GM19397 (cell line): ENCODE measurements at regions not wholly inside any gene's neighbourhood (a gene's known extent, or its start where the extent isn't known, plus 50 kb on each side); places are given as distances from the start of the nearest gene placed in this dataset.
"Not testable (repeated sequence)": the region's sequence is repeated elsewhere in the genome, so short reads cannot be mapped to it uniquely, and the experiment has no call there.

Source experiments
- ATAC-seq: cut with Tn5 transposase; IDR thresholded peaks from one replicate; pipeline ENCODE4 v1.9.1; 2021; ENCODE audit warnings: mild to moderate bottlenecking, moderate library complexity; ENCODE audit not compliant: unreplicated experiment

DNA sequence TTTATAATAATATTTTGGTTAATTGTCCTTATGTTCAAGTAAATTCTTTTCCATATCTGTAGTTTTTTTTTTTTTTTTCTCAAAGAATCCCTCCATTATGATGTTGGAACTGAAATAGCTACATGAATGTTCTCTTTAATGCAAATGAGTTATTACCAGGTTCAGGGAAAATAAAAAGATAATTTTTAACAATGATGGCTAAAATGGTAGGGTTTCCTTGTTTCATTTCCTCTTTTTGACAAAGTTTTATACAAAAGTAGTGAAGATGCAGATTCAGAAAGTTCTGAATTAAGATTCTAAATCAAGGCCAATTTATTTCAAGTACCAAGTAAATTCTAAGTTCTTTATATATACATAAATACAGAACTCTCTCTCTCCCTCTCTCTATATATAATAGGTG lies 779.0 kb upstream of the INTU start:
- ATAC-seq = no peak

DNA sequence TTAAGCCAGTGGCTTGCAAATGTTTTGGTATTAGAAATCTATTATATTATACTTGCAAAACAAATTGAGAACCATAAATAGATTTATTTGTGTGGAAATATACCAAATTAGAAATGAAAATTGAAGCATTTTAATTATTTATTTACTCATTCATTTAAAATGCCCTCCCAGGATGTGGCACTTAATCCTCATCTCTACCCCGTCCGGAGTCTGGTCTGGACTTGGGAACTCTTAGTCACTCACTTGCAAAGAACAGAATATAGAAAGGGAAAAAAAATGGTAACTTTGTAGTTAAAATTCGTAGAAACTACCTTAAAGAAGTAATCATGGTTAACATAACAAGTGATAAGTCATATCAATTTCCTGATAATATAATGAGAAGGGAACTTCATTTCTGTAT lies 775.9 kb upstream of the INTU start:
- ATAC-seq = no peak

DNA sequence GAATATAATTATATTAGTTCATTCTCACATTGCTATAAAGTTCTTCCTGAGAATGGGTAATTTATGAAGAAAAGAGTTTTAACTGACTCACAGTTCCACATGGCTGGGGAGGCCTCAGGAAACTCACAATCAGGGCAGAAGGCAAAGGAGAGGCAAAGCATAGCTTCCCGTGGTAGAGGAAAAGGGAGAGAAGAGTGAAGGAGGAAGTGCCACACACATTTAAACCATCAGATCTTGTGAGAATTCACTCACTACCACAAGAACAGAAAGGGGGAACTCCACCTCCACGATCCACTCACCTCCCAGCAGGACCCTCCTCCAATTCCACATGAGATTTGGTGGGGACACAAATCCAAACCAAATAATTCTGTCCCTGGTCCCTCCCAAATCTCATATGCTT lies 773.4 kb upstream of the INTU start:
- ATAC-seq = no peak

DNA sequence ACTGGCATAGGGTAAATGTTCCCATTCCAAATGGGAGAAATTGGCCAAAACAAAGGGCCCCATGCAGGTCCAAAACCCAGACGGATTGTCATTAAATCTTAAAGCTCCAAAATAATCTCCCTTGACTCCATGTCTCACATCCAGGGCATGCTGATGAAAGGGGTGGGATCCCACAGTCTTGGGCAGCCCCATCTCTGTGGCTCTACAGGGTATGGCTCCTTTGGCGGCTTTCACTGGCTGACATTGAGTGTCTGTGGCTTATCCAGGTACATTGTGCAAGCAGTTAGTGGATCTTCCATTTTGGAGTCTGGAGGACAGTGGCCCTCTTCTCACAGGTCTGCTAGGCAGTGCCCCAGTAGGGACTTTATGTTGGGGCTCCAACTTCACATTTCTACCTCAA lies 772.9 kb upstream of the INTU start:
- no peak for ATAC-seq

DNA sequence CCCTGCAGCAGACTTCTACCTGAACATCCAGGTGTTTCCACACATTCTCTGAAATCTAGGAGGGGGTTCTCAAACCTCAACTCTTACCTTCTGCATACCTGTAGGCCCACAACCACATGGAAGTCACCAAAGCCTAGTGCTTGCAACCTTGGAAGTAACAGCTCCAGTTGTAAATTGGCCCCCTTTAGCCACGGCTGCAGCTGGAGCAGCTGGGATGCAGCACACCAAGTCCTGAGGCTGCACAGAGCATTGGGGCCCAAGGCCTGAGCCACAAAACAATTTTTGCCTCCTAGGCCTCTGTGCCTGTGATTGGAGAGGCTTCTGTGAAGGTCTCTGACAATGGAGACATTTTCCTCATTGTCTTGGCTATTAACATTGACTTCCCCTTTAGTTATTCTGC lies 772.4 kb upstream of the INTU start:
- ATAC-seq = no peak

DNA sequence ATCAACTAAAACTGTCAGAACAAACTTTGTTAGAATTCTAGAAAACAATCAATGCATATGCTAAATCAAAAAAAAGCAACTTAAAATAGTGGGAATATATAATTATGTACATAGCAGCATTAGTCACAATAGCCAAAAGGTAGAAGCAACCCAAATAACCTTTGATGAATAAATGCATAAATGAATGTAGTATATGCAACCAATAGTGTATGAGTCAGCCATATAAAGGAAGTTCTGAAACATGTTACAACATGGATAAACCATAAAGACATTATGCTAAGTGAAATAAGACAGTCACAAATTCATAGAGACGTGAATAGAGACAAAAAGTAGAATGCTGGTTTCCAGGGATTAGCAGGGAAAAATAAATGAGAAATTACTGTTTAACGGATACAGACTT lies 762.8 kb upstream of the INTU start:
- ATAC-seq = no peak

DNA sequence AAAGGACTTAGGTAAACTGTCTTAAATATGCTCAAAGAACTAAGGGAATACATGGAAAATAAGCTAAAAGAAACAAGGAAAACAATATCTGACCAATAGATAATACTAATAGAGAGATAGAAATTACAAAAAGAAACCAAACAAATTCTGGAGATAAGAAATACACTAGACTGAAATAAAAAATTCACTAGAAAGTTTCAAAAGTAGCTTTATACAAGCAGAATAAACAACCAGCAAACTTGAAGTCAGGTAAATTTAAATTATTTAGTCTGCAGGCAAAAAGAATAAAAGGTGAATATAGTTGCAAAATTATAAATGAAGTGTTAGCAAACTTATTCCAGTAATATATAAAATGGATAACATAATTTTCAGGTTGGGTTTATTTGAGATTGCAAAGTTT lies 760.9 kb upstream of the INTU start:
- no peak for ATAC-seq

DNA sequence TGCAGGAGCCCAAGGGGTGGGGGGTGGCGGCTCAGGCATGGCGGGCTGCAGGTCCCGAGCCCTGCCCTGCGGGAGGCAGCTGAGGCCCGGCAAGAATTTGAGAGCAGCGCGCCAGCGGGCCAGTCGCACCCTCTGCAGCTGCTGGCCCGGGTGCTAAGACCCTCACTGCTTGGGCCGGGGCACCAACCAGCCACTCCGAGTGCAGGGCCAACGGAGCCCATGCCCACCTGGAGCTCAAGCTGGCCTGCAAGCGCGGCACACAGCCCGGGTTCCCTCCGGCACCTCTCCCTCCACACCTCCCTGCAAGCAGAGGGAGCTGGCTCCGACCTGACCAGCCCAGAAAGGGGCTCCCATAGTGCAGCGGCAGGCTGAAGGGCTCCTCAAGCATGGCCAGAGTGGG lies 758.2 kb upstream of the INTU start:
- ATAC-seq = no peak

DNA sequence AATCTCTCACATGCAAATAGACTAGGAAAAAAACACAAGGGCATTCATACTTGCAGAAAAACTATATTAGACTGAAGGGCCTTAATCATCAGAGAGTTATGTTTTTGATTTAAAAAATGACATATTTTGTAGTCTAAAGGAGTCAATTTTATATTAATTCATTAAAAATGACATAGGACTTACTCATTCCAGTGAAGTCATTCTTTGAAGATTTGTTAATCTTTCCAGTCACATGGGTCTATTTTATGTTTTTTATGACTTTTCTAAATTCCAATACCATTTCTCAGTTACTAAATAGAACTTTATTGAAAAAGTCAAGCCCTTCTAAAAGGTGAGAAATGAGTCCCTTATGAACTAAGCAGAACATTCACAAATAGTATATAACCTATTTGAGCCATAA lies 743.8 kb upstream of the INTU start:
- no peak for ATAC-seq

DNA sequence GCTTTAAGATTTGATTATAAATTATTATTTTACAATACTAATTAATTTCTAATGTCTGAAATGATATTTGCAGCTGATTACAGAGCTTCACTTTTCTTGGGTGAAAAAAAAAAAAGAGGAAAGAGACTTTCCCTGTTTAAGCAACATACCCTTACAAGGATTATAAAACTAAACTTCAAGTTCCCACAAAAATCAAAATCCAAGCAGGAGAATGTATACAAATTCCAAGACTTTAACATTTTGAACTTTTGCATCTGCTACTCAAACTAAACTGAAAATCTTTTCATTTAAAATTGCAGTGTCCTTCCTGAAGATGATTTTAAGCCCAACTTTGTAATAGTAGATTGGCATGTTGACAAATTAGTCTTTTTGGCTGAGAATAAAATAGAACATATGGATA lies 742.4 kb upstream of the INTU start:
- ATAC-seq = no peak

DNA sequence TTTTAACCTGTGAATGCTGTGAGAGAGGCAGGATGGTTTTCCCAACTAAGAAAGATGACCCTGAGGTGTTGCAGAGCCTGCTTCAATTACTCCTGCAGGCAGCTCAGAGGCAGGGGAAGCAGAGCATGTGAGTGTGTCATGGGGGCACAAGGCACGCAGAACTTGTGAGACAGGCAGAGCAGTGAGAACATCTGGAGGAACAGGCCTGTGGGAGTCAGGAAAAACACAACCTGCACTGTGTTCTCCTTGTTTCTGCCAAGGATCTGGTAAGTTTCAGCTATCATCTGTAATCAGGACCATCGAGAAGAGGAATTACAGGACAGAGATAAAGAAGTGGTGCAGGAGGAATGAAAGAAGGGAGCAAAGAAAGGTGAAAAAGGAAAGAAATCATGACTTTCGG lies 741.8 kb upstream of the INTU start:
- no peak for ATAC-seq

DNA sequence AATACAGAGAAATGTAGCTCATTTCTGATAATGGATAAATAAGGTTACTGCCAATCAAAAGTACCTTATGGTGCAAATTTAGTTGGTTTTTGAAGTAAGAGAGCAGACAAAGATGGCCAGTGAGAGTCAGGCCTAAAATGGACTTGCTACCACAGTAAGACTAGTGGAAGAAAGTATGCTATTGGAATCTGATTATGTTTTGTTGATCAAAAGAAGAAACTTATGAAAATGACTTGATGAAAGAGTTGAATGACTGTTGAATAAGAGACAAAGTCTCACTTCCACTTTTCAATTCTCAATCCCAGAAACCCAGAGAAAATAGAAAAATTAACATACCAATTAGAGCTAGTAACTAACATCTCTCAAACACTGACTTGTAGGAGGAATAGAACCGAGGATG lies 737.8 kb upstream of the INTU start:
- no peak for ATAC-seq

DNA sequence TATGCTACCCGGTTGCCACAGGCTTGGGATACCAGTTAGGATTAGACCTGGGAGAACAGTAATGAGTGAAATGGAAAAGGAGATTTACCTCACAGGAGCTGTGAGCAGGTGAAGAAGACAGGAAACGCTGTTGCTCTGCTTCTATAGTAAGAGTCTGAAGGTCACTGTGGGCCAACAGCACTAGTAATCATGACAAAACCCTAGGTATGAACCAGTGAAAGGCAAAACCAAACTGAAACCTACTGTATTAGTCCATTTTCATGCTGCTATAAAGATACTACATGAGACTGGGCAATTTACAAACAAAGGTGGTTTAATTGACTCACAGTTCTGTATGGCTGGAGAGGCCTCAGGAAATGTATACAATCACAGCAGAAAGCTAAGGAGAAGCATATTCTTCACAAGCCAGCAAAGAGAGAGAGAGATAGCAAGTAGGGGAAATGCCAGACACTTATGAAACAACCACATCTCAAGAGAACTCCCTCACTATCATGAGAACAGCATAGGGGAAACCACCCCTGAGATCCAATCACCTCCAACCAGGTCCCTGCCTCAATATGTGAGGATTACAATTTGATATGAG lies 736.7 kb upstream of the INTU start:
- ATAC-seq = no peak

DNA sequence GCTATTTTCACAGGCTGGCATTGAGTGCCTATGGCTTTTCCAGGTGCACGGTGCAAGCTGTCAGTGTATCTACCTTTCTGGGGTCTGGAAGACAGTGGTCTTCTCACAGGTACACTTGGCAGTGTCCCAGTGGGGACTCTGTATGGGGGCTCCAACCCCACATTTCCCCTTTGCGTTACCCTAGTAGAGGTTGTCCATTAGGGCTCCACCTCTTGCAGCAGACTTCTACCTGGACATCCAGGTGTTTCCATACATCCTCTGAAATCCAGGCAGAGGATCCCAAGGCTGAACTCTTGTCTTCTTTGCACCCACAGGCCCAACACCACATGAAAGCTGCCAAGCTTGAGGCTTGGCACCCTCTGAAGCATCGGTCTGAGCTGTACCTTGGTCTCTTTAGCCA lies 735.7 kb upstream of the INTU start:
- no peak for ATAC-seq

DNA sequence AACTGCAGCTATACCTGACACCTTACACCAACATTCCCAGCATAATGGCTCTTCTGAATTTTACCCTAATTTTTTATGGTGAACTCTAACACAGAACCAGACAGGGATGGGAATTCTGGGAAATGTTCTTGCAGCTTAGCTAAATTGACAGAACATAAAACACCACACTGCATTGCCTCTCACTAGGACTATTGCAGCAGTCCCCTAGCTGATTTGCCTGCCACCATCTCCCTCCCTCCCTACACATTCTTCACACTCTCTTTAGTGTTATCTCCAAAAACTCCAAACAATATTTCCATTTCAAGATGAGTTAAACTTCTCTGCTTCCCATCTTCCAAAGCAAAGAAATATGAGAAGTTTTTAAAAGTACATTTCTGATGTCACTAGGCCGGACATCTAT lies 733.9 kb upstream of the INTU start:
- ATAC-seq = no peak

DNA sequence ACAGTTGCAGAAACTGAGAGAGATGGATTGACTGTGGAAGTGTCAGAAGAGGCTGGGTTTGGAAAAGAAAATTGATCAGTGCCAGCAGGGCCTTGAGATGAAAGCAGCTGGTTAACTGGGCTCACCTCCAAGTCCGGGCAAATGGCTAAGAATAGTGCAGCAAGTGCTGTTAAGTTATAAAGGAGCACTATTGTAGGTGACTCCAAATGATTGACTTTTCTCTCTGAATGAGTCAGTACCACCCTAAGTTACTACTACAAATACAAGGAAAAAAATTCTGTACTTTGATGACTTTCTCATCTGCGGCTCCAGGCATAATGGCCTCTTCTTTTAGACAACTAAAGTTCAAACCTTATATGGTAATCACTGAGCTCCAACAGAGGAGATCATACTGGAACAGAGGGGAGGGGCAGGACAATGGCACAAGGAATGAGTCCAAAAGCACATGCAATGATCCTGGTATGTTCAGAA lies 733.4 kb upstream of the INTU start:
- no peak for ATAC-seq

DNA sequence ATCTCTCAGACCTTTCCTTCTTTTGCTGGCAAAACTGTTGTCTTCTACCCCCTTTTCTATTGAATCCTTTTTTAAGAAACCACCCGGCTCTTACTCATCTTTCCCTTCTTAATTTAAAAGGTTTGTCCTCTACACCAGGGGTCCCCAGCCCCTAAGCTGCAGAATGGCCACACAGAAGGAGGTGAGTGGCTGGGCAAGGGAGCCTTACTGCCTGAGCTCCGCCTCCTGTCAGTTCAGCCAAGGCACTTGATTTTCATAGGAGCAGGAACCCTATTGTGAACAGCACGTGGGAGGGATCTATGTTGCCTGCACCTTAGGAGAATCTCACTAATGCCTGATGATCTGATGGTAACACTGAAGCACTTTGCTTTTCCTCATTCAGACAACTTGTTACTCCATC lies 726.3 kb upstream of the INTU start:
- no peak for ATAC-seq

DNA sequence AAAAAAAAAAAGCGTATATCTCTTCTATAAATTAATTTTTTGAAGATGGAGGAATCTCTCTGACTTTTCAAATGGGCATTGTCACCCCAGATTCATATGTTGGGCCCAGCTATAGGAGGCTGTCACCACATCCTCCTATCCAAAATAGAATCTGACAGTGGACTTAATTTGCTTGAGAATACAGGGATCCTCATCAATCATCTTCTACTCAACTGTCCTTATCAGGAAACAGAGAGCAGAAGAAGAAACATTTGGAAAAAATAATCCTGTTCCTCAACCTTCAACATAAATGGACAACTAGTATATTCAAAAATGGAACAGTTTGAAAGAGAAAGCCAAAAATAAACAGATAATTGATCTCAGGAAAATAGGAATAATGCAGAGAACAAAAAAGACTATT lies 725.4 kb upstream of the INTU start:
- ATAC-seq = no peak

DNA sequence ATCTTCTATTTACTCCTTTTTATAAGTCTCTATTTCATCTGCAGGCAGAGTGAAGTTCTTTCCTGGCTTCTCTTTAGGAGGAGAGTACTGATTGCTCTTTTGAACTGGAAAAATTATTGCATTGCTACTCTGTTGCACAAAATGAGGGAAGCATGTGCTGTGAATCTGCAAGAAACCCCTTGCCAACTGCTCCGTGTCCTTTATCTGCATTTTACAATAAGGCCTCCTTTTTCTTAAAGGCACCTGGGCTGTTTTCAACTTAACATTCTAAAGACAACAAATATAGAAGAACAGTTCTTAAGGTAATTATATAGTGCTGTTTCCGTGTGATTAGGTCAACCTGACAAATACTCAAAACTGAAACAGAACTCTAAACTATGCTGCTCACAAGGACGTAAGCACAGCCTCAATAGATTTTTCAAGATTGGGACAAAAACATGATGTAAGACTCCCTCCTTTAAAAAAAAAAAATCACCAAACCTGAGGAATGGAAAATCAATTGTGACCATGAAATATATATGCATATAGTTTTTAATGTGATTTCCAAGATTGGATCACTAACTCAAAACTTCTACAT lies 716.6 kb upstream of the INTU start:
- no peak for ATAC-seq

DNA sequence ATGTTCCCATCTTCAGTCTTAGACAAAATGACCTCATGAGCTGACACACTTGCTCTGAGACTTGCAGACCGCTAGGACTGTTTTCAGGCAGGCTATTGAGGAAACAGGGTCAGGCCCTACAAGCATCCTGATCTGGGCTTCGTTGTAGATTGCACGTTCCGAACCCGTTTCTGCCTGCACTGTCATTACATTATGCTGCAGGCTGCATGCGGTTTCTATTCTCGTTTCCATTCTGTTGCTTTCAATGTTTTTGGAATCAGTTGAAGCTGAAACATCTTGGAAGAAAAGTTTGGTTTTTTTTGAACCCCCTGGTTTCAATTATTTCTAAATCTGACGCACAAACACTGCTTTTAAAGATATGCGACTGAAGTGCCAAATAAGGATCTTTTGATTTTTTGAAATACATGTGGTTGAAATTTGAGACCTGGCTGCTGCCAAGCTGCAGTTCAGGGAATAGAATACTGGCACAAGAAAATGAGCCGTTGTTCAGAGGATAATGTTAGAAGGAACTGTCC lies 716.1 kb upstream of the INTU start:
- no peak for ATAC-seq

DNA sequence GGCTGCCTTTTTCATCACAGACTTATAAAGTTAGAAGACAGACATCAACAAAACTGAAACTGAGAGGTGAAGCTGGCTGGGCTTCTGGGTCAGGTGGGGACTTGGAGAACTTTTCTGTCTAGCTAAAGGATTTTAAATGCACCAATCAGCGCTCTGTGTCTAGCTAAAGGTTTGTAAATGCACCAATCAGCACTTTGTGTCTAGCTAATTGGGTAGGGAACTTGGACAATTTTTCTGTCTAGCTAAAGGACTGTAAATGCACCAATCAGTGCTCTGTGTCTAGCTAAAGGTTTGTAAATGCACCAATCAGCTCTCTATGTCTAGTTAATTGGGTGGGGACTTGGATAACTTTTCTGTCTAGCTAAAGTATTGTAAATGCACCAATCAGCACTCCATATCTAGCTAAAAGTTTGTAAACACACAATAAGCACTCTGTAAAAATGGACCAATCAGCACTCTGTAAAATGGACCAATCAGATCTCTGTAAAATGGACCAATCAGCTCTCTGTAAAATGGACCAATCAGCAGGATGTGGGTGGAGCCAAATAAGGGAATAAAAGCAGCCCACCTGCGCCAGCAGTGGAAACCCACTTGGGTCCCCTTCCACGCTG lies 710.3 kb upstream of the INTU start:
- not testable (repeated sequence) for ATAC-seq

DNA sequence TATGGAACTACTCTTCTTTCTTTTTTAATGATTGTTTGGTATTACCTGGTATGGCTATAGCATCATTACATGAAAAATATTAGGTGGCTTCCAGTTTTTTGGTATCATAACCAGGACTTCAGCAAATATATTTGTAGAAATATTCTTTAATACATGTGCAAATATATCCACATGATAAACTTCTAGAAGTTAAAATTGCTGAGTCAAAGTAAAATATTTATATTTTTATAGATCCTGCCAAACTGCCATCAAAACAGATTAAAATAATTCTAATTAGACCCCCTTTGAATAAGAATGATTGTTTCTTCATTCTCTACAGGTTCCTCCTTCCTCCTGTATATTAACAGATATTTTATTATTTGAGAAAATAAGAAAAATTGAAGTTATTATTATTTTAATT lies 708.5 kb upstream of the INTU start:
- ATAC-seq = no peak

DNA sequence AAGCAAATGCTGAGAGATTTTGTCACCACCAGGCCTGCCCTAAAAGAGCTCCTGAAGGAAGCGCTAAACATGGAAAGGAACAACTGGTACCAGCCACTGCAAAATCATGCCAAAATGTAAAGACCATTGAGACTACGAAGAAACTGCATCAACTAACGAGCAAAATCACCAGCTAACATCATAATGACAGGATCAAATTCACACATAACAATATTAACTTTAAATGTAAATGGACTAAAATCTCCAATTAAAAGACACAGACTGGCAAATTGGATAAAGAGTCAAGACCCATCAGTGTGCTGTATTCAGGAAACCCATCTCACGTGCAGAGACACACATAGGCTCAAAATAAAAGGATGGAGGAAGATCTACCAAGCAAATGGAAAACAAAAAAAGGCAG lies 702.7 kb upstream of the INTU start:
- not testable (repeated sequence) for ATAC-seq
